GM18507 (cell line): ENCODE measurements at regions not wholly inside any gene's neighbourhood (a gene's known extent, or its start where the extent isn't known, plus 50 kb on each side); places are given as distances from the start of the nearest gene placed in this dataset.
"Not testable (repeated sequence)": the region's sequence is repeated elsewhere in the genome, so short reads cannot be mapped to it uniquely, and the experiment has no call there.

Experiments
- DNase-seq: peaks from one replicate; pipeline ENCODE4 v3.0.0; 2011; ENCODE audit warnings: low read depth; ENCODE audit not compliant: insufficient read length; ENCODE audit errors: extremely low spot score
- FAIRE-seq: peaks from 2 replicates; lab custom pipeline; 2011; peaks lifted over from hg19 to GRCh38; lab: Jason Lieb, UNC

DNA sequence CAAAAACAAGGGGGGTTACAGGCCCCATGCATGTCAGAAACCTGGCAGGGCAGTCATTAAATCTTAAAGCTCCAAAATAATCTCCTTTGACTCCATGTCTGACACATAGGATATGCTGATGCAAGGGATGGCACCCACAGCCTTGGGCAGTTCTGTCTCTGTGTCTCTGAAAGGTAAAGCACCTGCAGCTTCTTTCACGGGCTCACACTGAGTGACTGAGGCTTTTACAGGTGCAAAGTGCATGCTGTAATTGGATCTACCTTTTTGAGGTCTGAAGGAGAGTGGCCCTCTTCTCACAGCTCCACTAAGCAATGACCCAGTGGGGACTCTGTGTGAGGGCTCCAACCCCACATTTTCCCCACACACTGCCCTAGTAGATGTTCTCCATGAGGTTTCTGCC, 1309.0 kb upstream of the B3GALT2 start:
- DNase-seq (no peak), FAIRE-seq (no peak)

DNA sequence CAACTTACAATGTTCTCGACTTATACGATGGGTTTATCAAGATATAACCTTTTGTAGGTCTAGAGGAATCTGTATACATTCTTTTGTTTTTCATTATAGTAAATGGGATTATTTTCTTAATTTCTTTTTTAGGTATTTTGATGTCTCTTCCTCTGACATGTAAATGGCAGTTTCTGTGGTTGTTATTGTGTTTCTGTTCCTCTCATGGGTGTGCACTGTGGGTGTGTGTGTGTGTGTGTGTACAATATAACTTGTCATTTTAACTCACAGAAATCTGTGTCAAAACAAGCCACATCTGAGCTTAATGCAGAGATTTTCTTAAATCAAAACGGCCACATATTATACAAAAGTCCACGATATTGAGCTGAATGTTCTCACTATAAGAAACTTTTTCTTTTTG, 1300.8 kb upstream of the B3GALT2 start:
- no peak for FAIRE-seq

DNA sequence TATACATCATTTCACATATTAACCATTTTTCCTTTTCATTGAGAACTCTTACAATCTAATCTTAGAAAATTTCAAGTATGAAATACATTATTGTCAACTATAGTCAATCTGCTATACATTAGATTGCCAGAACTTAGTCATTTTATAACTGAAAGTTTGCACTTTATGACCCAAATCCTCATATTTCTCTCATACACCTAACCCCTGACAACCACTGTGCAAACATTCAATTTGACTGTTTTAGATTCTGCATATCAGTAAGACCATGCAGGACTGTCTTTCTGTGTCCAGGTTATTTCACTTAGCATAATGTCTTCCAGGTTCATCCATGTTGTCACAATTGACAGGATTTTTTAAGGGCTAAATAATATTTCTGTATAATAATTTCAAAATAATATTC, 1299.0 kb upstream of the B3GALT2 start:
- no peak for DNase-seq
- no peak for FAIRE-seq

More for the DNA sequence above, 1300.8 kb upstream of the B3GALT2 start:
- no peak for DNase-seq

DNA sequence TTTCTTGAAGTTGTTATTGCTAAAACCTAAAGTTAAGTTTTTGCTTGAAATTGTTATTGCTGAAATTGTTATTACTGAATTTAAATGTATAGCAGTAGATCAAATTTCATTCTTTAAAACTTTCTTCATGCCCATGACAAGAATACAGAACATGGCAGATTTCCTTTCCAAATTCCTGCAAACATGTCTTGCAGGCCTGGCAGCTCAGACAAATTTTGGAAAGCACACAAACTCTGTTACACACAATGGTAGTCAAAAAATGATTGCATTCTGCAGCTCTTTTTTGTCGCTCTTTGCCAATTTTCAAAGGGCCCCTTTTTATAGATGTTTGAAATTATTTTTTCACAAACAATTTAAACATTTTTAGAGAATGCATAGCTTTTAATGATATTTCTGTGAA, 1292.3 kb upstream of the B3GALT2 start:
- FAIRE-seq, result no peak
- no peak for DNase-seq

DNA sequence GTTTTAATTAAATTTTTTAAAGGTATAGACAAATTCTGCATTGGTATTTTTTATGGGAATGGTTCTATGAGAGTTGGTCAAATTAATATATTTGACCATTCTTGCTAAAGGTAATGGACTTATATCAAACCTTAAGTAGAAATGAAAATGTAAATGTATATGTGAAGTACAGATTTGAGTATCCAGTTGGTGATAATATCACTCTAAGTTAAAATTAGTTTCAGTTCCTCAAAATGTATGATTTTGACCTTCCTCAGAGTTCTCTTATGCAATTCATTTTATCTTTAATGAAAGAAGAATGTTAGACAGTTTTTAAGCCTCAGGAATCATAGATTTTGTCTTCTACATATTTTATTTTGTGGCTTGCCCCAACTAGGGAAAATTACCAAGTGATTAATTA, 1291.5 kb upstream of the B3GALT2 start:
- FAIRE-seq, result no peak
- DNase-seq, result no peak

DNA sequence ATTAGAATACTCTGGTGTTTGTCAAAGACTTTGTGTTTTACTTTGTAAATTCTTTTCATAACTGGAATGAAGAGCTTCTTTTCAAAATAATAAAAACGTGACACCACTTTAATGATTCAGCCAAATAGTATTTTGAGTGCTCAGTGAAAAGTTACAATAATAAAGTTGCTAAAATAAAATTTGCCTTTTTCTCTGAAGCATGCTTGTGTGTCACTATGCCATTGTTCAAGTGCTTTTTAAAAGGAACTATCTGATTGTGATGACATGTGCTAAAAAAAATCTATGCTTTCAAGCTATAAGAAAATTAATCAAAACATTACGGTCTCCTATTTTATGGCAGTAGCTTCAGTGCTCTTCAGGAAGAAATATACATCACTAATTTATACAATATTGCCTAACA, 1290.5 kb upstream of the B3GALT2 start:
- FAIRE-seq (no peak), DNase-seq (no peak)

DNA sequence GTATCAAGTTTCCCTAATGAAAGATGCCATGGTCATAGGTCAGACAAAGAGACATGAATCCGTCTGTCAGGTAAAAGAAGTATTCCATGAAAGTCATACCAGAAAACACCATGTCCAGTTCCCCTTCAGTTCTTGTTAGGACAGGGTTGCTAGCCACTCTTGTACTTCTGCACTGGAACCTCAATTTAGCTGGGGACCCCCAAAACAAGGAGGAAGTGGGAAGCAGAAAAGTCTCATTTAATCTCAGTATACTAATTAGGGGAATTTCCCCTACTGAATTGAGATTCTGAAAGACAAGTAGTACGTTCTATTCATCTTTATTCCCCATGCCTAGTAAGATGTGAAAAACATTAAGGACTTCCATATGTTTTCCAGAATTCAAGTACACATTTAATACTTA, 1289.9 kb upstream of the B3GALT2 start:
- FAIRE-seq (no peak), DNase-seq (no peak)

DNA sequence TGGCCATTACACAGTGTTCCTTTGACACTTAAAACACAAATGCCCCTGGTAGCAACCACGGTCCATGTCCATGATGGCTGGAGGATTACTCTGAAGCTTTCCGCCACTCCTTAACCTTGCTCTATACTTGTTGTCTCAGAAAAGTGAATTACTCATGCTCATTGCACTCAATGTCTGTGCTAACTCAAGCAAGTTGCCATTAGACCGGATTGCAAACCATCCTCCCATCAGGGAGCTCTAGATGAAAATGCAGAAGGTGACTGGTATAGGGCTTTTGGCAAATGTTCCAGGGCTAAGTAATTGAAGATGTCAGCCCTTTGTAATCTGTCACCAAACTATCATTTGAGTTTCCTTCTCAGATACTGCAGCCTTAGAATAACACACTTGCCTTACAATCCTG, 1288.3 kb upstream of the B3GALT2 start:
- DNase-seq, result no peak
- FAIRE-seq, result no peak

DNA sequence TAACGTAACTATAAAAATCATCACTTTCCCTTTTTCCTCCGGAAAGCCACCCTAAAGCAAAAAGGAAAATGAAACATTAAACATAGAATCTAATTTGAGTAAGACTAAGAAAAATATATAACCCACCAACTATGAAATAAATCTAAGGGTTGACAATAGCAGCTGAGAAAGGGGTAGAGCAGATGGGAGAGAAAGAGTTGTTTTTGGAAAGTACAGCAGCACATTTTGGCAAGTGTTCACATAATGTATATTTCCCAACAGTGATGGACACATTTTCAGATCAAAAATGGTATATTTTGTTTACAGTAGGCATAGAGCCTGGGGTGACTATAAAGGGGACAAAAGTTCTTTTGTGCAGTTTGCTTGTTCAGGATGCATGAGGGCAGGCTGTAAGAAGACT, 1287.4 kb upstream of the B3GALT2 start:
- no peak for FAIRE-seq

DNA sequence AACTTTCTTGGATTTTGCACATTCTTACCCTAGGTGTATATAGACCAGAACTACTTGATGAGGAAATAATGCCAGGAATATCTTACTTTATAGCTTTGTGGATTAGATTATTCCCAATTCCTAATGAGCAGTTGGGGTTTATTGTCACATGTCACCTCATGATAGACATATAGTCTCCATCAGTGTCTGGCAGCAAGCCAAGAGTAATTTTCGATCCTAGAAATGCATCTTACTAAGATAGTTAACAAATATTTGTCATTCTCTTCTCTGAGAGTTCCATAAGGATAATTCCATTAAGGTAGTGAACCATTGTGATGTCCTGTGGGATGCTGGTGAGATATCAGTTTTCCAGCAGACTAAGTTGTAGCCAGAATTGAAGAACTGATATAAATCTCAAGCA, 1282.9 kb upstream of the B3GALT2 start:
- DNase-seq, result no peak
- no peak for FAIRE-seq

More for the DNA sequence above, 1287.4 kb upstream of the B3GALT2 start:
- no peak for DNase-seq

DNA sequence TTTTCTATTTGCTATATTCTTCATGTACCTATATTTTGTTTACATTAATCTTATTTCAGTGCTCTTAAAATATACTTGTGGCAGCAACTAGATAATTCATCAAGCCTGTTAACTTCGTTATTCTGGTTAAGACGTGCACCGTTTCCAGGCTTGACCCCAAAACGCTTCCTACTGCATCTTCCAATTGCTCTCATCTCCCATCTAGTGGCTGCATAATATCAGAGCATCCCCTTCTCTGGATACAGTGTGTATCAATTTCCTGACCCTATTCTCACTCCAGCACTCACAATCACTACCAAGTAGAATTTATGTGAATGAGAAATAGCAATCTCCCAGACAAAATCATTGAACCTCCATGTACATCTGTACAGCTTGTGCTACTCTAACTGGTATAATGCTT, 1280.3 kb upstream of the B3GALT2 start:
- FAIRE-seq, result no peak
- no peak for DNase-seq

DNA sequence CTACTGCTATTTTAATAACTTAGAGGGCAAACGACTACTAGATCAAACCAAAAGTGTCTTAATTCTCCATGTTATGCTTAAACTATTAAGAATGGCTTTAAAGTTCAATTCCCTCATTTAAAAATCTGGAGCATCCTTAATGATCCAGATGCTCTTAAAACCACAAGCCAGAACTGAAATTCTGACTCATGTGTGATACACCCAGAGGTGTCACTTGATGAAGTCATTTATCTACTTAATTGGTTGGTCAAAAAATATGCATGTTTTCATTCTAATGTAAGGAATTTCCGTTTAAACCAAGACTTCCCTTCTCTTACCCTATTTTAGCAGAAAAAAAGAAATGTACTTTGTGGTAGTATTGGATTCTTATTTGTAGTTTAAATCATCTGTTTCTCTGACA, 1261.2 kb upstream of the B3GALT2 start:
- FAIRE-seq (no peak), DNase-seq (no peak)

DNA sequence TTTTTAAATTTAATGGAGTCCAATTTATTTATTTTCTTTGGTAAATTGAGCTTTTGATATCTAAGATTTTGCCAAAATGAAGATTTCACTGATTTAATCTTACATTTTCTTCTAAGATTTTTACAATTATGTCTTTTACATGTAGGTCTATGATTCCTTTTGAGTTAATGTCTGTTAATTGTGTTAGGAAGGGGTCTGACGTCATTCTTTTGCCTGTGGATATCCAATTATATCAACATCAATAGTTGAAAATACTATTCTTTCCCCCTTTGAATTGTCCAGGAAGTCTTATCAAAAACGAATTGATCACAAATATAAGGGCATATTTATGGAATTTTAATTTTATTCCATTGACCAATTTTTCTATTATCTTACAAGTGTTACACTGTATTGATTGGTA, 1258.8 kb upstream of the B3GALT2 start:
- FAIRE-seq (no peak), DNase-seq (no peak)

DNA sequence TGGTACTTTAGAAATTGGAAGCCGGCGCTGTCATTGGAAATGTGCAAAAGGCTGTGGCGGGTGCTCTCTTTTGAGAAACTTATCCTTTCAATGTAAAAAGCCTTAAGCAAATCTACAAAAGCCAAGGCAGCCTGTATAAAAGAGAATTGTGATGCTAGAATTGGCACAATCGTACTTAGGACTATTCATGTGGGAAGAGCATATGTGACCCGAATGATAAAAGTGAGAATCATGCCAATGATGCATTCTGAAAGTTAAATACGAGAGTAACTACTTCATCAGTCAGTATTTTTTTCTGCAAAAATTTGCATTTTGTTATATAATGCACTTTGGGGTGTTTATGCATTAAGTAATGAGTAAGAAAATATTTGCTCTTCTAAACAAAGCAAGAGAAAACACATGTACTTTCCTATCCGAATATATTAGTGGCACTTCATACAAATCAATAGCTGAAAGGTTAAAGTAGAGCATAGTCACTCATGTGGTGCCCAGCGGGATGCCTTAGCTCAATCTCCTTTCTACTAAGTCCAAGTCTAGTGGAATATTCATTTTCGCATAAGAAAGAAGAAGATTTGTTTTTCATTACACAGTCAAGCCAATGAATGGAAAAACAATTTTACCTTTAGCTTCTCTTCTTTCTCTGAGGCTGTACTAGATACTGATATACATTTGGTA, 1256.6 kb upstream of the B3GALT2 start:
- FAIRE-seq (no peak), DNase-seq (no peak)

DNA sequence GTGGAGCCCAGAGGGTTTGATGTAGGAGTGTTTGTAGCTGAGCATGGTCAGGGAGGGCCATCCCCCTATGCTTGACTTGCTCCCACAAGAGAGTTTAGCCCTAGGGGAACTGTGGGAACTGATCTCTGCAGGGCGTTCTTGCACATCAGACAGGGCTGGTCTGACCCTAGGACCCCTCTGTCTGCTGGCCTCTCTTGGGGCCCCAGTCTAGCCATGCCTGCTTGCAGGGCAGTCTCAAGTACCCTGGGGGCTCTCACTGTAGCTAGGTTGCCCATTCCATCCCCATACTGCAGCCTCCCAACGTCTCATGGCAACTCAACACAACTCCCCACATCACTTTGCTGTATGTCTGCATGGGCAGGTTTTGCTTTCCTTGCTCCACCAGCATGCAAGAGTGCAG, 1250.7 kb upstream of the B3GALT2 start:
- no peak for FAIRE-seq

DNA sequence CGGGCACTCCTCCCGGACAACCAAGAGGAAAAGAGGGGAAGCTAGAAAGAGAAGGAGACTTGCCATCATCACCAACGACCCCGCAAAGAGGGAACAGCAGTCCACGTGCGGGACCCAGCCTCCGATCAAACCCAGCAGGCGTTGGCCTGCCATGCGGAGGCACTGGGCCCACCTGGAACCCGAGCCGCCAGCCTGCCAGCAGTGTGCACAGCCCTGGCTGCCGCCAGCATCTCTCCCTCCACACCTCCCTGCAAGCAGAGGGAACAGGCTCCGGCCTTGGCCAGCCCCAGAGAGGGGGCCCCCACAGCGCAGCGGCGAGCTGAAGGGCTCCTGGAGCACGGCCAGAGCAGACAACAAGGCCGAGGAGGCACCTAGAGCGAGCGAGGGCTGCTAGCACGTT, 1244.7 kb upstream of the B3GALT2 start:
- FAIRE-seq (no peak), DNase-seq (no peak)

More for the DNA sequence above, 1250.7 kb upstream of the B3GALT2 start:
- DNase-seq, result no peak

DNA sequence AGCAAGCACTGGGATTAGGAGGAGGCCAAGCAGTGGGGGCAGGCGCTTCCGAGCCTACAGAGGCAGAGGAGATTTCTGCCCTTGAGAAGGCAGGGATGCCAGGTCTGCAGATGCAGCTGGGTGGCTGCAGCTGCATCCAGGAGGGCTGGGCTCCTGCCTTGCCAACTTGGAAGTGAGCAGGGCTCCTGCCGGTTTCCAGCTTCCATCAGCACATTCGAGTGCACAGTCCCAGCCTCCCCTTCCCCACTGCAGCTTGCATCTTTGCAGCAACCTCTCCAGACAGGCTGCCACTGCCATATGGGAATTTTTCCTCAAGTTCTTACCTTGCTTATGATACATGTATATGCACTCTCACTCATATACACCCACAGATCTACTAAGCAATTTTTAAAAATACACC, 1234.3 kb upstream of the B3GALT2 start:
- FAIRE-seq (no peak), DNase-seq (no peak)

DNA sequence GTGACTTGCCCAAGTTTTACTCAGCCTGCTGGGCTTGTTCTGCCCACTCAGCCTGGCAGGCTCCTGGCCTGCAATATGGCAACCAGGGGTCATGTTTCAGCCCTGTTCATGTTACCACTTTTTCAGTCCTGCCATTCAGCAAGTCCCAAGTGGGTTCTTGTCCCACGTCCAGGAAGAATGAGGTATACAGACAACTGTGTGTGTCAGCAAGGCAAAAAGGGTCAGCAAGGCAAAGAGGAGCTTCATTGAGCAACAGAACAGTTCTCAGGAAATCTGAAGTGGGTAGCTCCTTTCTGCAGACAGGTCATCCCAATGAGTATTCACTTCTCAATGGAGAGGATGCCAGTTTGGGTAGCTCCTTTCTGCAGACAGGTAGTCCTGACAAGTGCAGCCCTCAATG, 1233.3 kb upstream of the B3GALT2 start:
- no peak for DNase-seq
- FAIRE-seq, result no peak

DNA sequence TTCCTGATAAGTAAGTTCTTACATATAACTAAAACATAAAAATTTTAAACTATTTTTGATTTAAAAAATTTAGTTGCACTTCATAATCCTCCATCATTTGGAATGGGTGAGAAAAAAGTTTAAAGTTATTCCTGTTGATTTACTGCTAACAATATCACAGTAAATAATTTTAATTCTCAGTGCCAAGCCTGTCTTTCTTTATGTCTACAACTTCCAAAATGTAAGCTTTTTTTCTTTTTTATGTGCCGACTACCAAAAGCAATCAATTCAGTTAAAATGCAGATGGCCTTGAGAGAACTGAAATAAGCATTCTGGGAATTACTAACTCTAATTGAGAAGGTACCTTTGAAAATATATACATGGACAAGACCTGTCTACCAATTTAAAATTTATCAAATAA, 1224.3 kb upstream of the B3GALT2 start:
- no peak for DNase-seq
- FAIRE-seq, result no peak

DNA sequence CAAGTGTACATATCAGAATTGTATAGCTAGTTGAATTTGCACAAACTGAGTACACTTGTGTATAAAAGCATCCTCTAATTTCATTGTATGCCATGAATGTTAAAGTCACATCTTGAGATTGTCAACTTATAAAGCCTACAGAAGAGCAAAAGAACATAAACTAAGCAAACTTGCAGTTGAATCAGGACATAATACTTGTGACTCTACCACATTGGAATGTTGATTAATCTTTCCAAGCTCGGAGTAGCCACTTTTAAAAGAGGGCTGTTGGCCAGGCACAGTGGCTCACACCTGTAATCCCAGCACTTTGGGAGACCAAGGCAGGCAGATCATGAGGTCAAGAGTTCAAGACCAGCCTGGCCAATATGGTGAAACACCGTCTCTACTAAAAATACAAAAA, 1220.8 kb upstream of the B3GALT2 start:
- not testable (repeated sequence) for DNase-seq, FAIRE-seq

DNA sequence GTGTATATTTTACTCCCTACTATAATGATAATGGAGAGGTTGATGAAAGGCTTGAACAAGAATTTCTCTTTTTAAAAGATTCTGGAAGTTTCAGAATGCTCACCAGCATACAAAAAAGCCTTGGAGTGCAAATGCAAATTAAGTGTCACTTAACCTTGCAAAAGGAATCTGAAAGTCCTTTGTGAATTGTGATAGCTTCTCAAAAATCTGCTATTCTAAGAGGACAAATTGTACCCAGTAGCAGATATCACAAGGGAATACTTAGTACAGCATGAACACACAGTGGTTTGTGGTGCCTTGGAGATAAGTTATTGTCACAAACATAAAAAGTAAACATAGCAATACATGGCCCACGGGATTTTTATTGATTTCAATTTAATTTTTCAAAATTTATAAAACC, 1208.3 kb upstream of the B3GALT2 start:
- FAIRE-seq (no peak), DNase-seq (no peak)

DNA sequence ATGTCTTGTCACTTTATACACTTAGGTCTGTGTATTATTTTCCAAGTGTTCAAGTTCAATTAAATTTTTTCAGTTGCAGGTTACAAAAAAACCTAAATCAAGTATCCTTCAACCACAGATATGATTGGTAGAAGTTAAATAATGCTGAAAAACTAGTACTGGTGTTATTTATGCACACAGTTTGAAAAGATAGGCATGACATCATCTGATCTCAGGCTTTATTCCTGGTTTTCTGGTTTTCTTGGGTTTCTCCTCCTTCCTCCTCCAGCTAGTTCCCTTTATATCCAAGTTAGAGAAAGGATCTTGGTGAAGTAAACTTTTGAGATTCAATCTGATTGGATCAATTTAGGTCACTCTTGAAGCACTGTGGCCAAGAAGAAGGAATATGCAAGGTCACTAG, 1201.1 kb upstream of the B3GALT2 start:
- FAIRE-seq, result no peak
- no peak for DNase-seq
